Right lobe of liver (tissue), 6 donors: ENCODE measurements at regions not wholly inside any gene's neighbourhood (a gene's known extent, or its start where the extent isn't known, plus 50 kb on each side); places are given as distances from the start of the nearest gene placed in this dataset.
A peak's percentile ranks its signal among the peaks of the same experiment; 100 is the strongest.

ENCODE experiments used
- ATAC-seq, 4 donors: fragments of 200-7000 bp; cut with Tn5 transposase; one replicate each; pipeline ENCODE4 v1.9.1; 2020; ENCODE audit warnings: mild to moderate bottlenecking in 4 of 4, moderate library complexity in 4 of 4
- DNase-seq, 3 donors: peaks; one replicate each; pipeline ENCODE4 v3.0.0-alpha.2; 2020
- H3K27ac ChIP-seq, 3 donors: fragments of 200-600 bp; one replicate each; pipeline ENCODE4 v1.8.0; 2022
- H3K27me3 ChIP-seq, 2 donors: fragments of 200-600 bp; one replicate each; pipeline ENCODE4 v1.8.0; 2022
- H3K36me3 ChIP-seq, 4 donors: fragments of 200-600 bp; sonication (generic) in 1 of 4; one replicate each; pipeline versions ENCODE4 v1.5.1 to v1.8.0; 2017 to 2022; ENCODE audit warnings: control low read depth in 1 of 4
- H3K4me1 ChIP-seq, 4 donors: fragments of 200-600 bp; sonication (generic) in 1 of 4; one replicate each; pipeline versions ENCODE4 v1.5.1 to v1.8.0; 2017 to 2022; ENCODE audit warnings: control low read depth in 1 of 4
- H3K4me3 ChIP-seq, 3 donors: fragments of 200-600 bp; one replicate each; pipeline ENCODE4 v1.8.0; 2022
- H3K9me3 ChIP-seq, 4 donors: fragments of 200-600 bp; sonication (generic) in 1 of 4; one replicate each; pipeline versions ENCODE4 v1.5.1 to v1.8.0; 2017 to 2022; ENCODE audit warnings: control low read depth in 1 of 4
- POLR2A ChIP-seq: fragments of 450-650 bp; IDR thresholded peaks from one replicate; pipeline ENCODE4 v1.6.1; 2017; ENCODE audit warnings: antibody characterized with exemption, mild to moderate bottlenecking
- WGBS: methylation state at CpG from one replicate; pipeline ENCODE4 v1.1.6; 2018; ENCODE audit warnings: low coverage, low lambda C conversion rate; ENCODE audit not compliant: insufficient coverage; ENCODE audit errors: missing lambda C conversion rate; 5-methylcytosine and 5-hydroxymethylcytosine counted together
- intact Hi-C, 2 donors: fragments of 100-400 bp; cut with DNase I; formaldehyde crosslinking; loops; one replicate each; pipeline versions ENCODE4 v1.11.2 to v1.14.1; 2022
- TF ChIP-seq, protein P1 (sequence below), 4 donors: fragments of 200-600 bp in 3 of 4; fragments of 450-650 bp in 1 of 4; IDR thresholded peaks; one replicate each; pipeline versions ENCODE4 v1.5.1 to v1.8.0; 2016 to 2022; ENCODE audit warnings: antibody characterized with exemption in 4 of 4, mild to moderate bottlenecking in 2 of 4
- donor health status: DM: no; HTN: yes; CAD: no.
- donor health status: DM: no; HTN: no; CAD: no.
- donor health status: DM: no; HTN: no; CAD: no.
- donor health status: DM: no; HTN: yes; CAD: no.
- donor health status: DM: no; HTN: yes; CAD: no.

DNA sequence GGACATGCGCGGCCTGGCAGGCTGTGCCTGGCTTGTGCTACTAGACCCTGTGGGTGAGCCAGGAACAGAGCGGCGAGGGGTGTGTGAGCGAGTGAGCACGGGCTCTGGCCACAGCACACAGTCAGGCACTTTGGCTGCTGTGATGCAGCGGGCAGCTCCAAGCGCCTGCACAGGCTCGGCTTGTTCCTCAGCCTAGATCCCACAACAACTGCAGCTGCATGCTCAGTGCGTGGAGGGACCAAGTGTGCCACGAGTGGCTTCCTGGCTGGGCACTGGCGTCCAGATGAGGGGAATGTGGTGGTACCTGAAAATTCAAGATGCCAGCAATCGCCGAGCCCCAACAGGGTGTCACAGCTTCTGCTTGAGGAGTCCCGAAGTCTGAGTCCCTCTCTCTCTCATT, 1056.6 kb downstream of the RAPGEF2 start:
- H3K27me3 ChIP-seq: no peaks in the 10 kb centered on the region
- WGBS: 100% methylated on average over 1 of the region's 15 CpGs
- ATAC-seq: peak in 1 of 4 donors; percentile 18
- H3K4me3 ChIP-seq: no peak overlapping the region
- H3K36me3 ChIP-seq: no peaks in the 10 kb centered on the region
- intact Hi-C loops: no loop called here
- peak in 1 of 3 donors; percentile 25 for DNase-seq
- no peaks in the 10 kb centered on the region for H3K9me3 ChIP-seq
- no peaks in the 10 kb centered on the region for H3K4me1 ChIP-seq
- no peak overlapping the region for H3K27ac ChIP-seq
- TF ChIP-seq, protein P1, sequence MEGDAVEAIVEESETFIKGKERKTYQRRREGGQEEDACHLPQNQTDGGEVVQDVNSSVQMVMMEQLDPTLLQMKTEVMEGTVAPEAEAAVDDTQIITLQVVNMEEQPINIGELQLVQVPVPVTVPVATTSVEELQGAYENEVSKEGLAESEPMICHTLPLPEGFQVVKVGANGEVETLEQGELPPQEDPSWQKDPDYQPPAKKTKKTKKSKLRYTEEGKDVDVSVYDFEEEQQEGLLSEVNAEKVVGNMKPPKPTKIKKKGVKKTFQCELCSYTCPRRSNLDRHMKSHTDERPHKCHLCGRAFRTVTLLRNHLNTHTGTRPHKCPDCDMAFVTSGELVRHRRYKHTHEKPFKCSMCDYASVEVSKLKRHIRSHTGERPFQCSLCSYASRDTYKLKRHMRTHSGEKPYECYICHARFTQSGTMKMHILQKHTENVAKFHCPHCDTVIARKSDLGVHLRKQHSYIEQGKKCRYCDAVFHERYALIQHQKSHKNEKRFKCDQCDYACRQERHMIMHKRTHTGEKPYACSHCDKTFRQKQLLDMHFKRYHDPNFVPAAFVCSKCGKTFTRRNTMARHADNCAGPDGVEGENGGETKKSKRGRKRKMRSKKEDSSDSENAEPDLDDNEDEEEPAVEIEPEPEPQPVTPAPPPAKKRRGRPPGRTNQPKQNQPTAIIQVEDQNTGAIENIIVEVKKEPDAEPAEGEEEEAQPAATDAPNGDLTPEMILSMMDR (IDR thresholded peaks at IDR 0.05): no peak
- TF ChIP-seq POLR2A: no peak

DNA sequence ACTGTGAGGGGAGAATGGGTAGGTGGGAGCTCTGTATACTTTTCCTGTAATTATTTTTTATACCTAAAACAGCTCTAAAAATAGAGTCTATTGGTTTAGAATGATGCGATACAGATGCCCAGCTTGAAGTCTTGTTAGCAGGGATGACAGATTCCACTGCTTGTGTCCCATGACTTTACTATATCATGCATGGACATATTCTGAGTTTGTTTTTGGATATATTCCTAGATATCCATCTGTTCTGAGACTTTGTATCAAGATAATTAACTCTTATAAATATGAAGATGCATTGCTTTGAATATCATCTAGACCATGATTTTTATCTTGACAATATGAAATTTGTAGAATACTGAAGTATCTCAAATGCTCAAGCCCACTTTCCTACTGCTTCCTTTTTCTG, 1058.1 kb downstream of the RAPGEF2 start:
- intact Hi-C loops: no loop called here
- Histone ChIP-seq H3K9me3 (no peaks in the 10 kb centered on the region), H3K4me3 (no peak overlapping the region), H3K27me3 (no peaks in the 10 kb centered on the region), H3K27ac (no peak overlapping the region), H3K36me3 (no peaks in the 10 kb centered on the region), H3K4me1 (no peaks in the 10 kb centered on the region)
- DNase-seq: no peak
- TF ChIP-seq POLR2A: no peak
- TF ChIP-seq, protein P1 (IDR thresholded peaks at IDR 0.05): no peak
- 71% methylated on average over 1 of the region's 1 CpG for WGBS
- ATAC-seq: no peak

DNA sequence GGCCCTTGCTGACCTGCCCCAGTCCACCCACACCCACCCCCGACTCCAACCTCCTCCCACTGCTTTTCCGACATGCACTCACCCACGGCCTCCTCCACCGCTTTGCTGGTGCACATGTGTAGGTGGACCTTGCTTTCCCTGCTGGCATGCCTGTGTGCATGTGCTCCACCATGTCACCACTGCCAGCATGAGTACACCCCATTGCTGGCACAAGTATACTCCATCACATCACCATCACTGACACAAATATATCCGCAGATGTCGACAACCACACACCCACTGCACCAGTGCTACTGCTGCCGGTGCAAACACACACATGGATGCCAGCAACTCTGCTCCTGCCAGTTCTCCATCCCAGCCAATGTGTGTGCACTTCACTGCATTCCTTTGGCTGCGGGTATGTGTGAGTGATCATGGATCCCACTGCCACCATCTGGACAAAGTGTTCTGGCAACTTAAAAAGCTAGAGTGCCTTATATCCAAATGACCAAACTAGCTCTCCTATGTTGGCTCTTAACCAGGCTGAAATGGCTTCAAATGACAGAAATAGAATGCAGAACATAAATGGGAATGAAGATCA, 1072.3 kb downstream of the RAPGEF2 start:
- 20% methylated on average over 1 of the region's 8 CpGs for WGBS
- Histone ChIP-seq H3K4me3 (no peak overlapping the region), H3K36me3 (no peaks in the 10 kb centered on the region), H3K9me3 (no peaks in the 10 kb centered on the region), H3K27me3 (no peaks in the 10 kb centered on the region), H3K27ac (no peak overlapping the region), H3K4me1 (no peaks in the 10 kb centered on the region)
- ATAC-seq (no peak), DNase-seq (no peak)
- intact Hi-C loops: no loop called here
- TF ChIP-seq, protein P1 (IDR thresholded peaks at IDR 0.05): no peak
- TF ChIP-seq POLR2A: no peak

DNA sequence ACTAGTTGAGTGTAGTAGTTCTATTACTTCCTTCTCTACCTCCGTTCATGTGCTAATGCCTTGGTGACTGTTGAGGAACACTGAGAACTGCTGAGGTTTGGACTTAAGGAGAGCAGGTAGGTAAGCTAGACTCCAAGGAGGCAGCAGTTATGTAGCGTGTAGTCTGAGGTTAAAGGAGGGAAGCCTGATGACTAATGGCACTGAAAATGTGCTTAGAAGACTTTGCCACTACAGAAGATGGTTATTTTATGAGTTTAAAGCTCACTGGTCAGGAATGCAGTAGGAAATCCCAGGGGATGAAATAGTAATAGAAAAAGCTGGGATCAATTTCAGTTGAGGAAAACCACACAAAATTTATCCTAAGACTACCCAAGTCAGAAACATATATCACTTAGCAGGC, 1077.3 kb downstream of the RAPGEF2 start:
- TF ChIP-seq, protein P1 (IDR thresholded peaks at IDR 0.05): no peak
- no peak for TF ChIP-seq POLR2A

DNA sequence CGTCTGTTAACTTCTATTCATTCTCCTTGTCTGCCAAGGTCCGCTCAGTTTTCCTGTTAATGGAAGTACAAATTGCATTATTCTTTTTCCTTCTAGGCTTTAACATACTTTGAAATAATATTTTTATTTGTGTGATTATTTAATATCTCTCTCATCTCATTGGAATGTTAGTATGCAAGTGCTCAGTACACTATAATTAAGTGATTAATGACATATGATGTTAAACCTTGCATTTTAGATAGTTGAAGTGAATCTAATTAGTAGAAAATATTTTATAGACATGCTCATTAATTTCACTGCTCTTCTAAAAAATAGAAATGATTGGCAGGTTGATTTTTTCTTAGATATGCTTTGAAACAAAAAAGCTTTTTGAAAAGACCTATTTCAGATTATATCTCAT, 1079.8 kb downstream of the RAPGEF2 start:
- TF ChIP-seq POLR2A: no peak
- TF ChIP-seq, protein P1 (IDR thresholded peaks at IDR 0.05): no peak
- Histone ChIP-seq H3K4me3 (no peak overlapping the region), H3K4me1 (no peaks in the 10 kb centered on the region), H3K9me3 (no peaks in the 10 kb centered on the region), H3K27me3 (no peaks in the 10 kb centered on the region), H3K36me3 (no peaks in the 10 kb centered on the region), H3K27ac (no peak overlapping the region)
- intact Hi-C loops: no loop called here
- DNase-seq: no peak
- WGBS: 59% methylated on average over 2 of the region's 2 CpGs
- ATAC-seq: no peak

More for the DNA sequence above, 1077.3 kb downstream of the RAPGEF2 start:
- ATAC-seq (no peak), DNase-seq (no peak)
- no peaks in the 10 kb centered on the region for H3K36me3 ChIP-seq
- no peaks in the 10 kb centered on the region for H3K9me3 ChIP-seq
- H3K4me1 ChIP-seq: no peaks in the 10 kb centered on the region
- no peaks in the 10 kb centered on the region for H3K27me3 ChIP-seq
- H3K27ac ChIP-seq: no peak overlapping the region
- intact Hi-C loops: no loop called here
- WGBS: 49% methylated on average over 2 of the region's 2 CpGs
- no peak overlapping the region for H3K4me3 ChIP-seq
